HG03064 (cell line): ENCODE measurements at regions not wholly inside any gene's neighbourhood (a gene's known extent, or its start where the extent isn't known, plus 50 kb on each side); places are given as distances from the start of the nearest gene placed in this dataset.

ENCODE experiments used
- ATAC-seq: cut with Tn5 transposase; IDR thresholded peaks from one replicate; pipeline ENCODE4 v1.9.1; 2021; ENCODE audit warnings: low read depth; ENCODE audit not compliant: unreplicated experiment

GRCh38 chr3:162269636-162270458 lies 773.2 kb downstream of the OTOL1 start:
- no peak for ATAC-seq

GRCh38 chr3:162274070-162274469 lies 777.5 kb downstream of the OTOL1 start:
- no peak for ATAC-seq

- ATAC-seq = no peak
Observed at GRCh38 chr3:162278834-162279233, 782.2 kb downstream of the OTOL1 start.

- no peak for ATAC-seq
Observed at GRCh38 chr3:162285259-162285658, 788.7 kb downstream of the OTOL1 start.

GRCh38 chr3:162287600-162287999 lies 791.0 kb downstream of the OTOL1 start:
- ATAC-seq = no peak

- ATAC-seq = no peak
Observed at GRCh38 chr3:162292409-162292808, 795.8 kb downstream of the OTOL1 start.

GRCh38 chr3:162295323-162295983 lies 798.8 kb downstream of the OTOL1 start:
- ATAC-seq = no peak

GRCh38 chr3:162302983-162303624 lies 806.5 kb downstream of the OTOL1 start:
- ATAC-seq = no peak

GRCh38 chr3:162317046-162317445 lies 820.4 kb downstream of the OTOL1 start:
- ATAC-seq = no peak

GRCh38 chr3:162328649-162329048 lies 832.0 kb downstream of the OTOL1 start:
- ATAC-seq = no peak

- ATAC-seq = no peak
Observed at GRCh38 chr3:162329514-162329913, 832.9 kb downstream of the OTOL1 start.

GRCh38 chr3:162332344-162332743 lies 835.7 kb downstream of the OTOL1 start:
- no peak for ATAC-seq

GRCh38 chr3:162334537-162334936 lies 837.9 kb downstream of the OTOL1 start:
- no peak for ATAC-seq

GRCh38 chr3:162337630-162338029 lies 841.0 kb downstream of the OTOL1 start:
- no peak for ATAC-seq

GRCh38 chr3:162338514-162338913 lies 841.9 kb downstream of the OTOL1 start:
- no peak for ATAC-seq

GRCh38 chr3:162348912-162349311 lies 852.3 kb downstream of the OTOL1 start:
- ATAC-seq = no peak

- no peak for ATAC-seq
Observed at GRCh38 chr3:162353414-162353813, 856.8 kb downstream of the OTOL1 start.

GRCh38 chr3:162354356-162354755 lies 857.7 kb downstream of the OTOL1 start:
- ATAC-seq = no peak

GRCh38 chr3:162365066-162365719 lies 868.6 kb downstream of the OTOL1 start:
- ATAC-seq = no peak

- ATAC-seq = no peak
Observed at GRCh38 chr3:162366166-162366766, 869.7 kb downstream of the OTOL1 start.
